ENCODE measurements at regions not wholly inside any gene's neighbourhood (a gene's known extent, or its start where the extent isn't known, plus 50 kb on each side); places are given as distances from the start of the nearest gene placed in this dataset.

- TF ChIP-seq CTCF (IDR thresholded peaks at IDR 0.05; ENCODE audit: extremely low read depth, missing control alignments), result no peak
- no peak for DNase-seq (ENCODE audit: low spot score)
These were observed 281.2 kb downstream of the FOXO1 start for GRCh38 chr13:40384976-40385857.

GRCh38 chr13:40385858-40386180 lies 280.6 kb downstream of the FOXO1 start:
- DNase-seq (ENCODE audit: low spot score), result no peak
- TF ChIP-seq CTCF (IDR thresholded peaks at IDR 0.05; ENCODE audit: extremely low read depth, missing control alignments), result no peak

- DNase-seq (ENCODE audit: low spot score), result no peak
- no peak for TF ChIP-seq CTCF (IDR thresholded peaks at IDR 0.05; ENCODE audit: extremely low read depth, missing control alignments)
These were observed 279.9 kb downstream of the FOXO1 start for GRCh38 chr13:40386586-40386985.

GRCh38 chr13:40387775-40388174 lies 278.7 kb downstream of the FOXO1 start:
- TF ChIP-seq CTCF (IDR thresholded peaks at IDR 0.05; ENCODE audit: extremely low read depth, missing control alignments), result no peak
- no peak for DNase-seq (ENCODE audit: low spot score)

- DNase-seq (ENCODE audit: low spot score), result peak; percentile 76
These were observed 277.8 kb downstream of the FOXO1 start for GRCh38 chr13:40388617-40389016.

GRCh38 chr13:40389081-40389641 lies 277.3 kb downstream of the FOXO1 start:
- peak; percentile 41 for DNase-seq (ENCODE audit: low spot score)
- no peak for TF ChIP-seq CTCF (IDR thresholded peaks at IDR 0.05; ENCODE audit: extremely low read depth, missing control alignments)

More at GRCh38 chr13:40388617-40389016, 277.8 kb downstream of the FOXO1 start:
- no peak for TF ChIP-seq CTCF (IDR thresholded peaks at IDR 0.05; ENCODE audit: extremely low read depth, missing control alignments)

GRCh38 chr13:40390401-40390916 lies 276.0 kb downstream of the FOXO1 start:
- TF ChIP-seq CTCF (IDR thresholded peaks at IDR 0.05; ENCODE audit: extremely low read depth, missing control alignments), result no peak
- DNase-seq (ENCODE audit: low spot score), result no peak

All from GM20000 (cell line).